Skeletal muscle satellite cell (primary cell): ENCODE measurements at regions not wholly inside any gene's neighbourhood (a gene's known extent, or its start where the extent isn't known, plus 50 kb on each side); places are given as distances from the start of the nearest gene placed in this dataset.

ENCODE experiments used
- H3K27me3 ChIP-seq: 2 replicates; pipeline ENCODE4 v1.7.0; 2013; ENCODE audit warnings: low read length; ENCODE audit not compliant: control insufficient read depth, insufficient read depth
- H3K36me3 ChIP-seq: 2 replicates; pipeline ENCODE4 v1.7.0; 2013; ENCODE audit warnings: mild to moderate bottlenecking, control low read depth, low read length; ENCODE audit not compliant: insufficient read depth
- H3K4me1 ChIP-seq: 2 replicates; pipeline ENCODE4 v1.7.0; 2013; ENCODE audit warnings: low read length; ENCODE audit not compliant: control insufficient read depth, insufficient read depth
- H3K4me2 ChIP-seq: 2 replicates; pipeline ENCODE4 v1.7.0; 2013; ENCODE audit warnings: mild to moderate bottlenecking, low read length
- H3K4me3 ChIP-seq: 2 replicates; pipeline ENCODE4 v1.7.0; 2013; ENCODE audit warnings: low read length
- H3K9ac ChIP-seq: 2 replicates; pipeline ENCODE4 v1.7.0; 2013; ENCODE audit warnings: mild to moderate bottlenecking, low read depth, low read length, moderate library complexity
- H3K9me3 ChIP-seq: replicated peaks from 2 replicates; pipeline ENCODE4 v1.7.0; 2013; ENCODE audit warnings: mild to moderate bottlenecking, control low read depth, low read length

DNA sequence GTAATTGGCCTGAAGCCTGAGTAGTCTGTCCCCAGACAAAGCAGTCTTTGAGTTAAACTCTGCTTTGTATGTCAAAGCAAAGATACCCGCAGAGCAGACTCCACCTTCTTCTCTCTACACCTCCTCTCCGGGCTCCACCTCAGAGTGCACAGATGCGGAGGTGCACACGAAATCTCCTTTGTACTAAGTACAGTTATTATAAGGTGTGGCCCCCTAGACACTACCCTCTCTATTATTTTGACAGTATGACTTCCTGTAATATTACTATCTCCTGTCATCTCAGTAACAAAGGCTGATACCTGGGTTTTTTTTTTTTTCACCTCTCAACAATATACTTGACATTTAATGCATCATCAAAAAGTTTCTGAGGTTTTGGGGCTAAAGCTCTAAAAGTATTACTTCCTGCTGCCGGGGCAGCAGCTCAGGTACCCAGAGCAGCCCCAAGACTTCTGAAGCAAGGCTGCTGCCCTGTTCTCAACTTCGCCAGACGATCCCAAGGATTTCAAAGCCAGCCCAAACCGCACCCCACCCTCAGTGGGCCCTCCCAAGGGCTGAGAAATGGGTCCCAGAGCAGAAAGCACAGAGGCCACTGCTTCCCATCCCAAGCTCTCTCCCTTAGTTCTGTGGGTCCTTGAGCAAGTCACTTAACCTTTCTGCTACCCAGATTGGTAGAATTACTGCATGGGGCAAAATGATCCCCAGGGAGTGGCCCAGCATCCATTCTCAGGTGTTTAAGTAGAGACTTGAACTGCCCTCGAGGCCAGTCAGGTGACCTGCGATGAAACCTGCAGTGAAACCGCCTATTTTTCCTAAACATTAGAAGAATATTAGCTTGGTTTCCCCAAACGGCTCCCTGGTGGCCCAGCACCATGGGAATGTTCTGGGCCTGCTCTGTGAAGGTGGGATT is 180.6 kb downstream of the FOXO1 start:
- no peaks in the 10 kb centered on the region for H3K36me3 ChIP-seq
- no peaks in the 10 kb centered on the region for H3K9me3 ChIP-seq
- no peak overlapping the region for H3K4me2 ChIP-seq
- H3K27me3 ChIP-seq, result no peaks in the 10 kb centered on the region
- no peak overlapping the region for H3K4me3 ChIP-seq
- peaks cover 12% of the 10 kb centered on the region for H3K4me1 ChIP-seq
- H3K9ac ChIP-seq, result no peak overlapping the region

DNA sequence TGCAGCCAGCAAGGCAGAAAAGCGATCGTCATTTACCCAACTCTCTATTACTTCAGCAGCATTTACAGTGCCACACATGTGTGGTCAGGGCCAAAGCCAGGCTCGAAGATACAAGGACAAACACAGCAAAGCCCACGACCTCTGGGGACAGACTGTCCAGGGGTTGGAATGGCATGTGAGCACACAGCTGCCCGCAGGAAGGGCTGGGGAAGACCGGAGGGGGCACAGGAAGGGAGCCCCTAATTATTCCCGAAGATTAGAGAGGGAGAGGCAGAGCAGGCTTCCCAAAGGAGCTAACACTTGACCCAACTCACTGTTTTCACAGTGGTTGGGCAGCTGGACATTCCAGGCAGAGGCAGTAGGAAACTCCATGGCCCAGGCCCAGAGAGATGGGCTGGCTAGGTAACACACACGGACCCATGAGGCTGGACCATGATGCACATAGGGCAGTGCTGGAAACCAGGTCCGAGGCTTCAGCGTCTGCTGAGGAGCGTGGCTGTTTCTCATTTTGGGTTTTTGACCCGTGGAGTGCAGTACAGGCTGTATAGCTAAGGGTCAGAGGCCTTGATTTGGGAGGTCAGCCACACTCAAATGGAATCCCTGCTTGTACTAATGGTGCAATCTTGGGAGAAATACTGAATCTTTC is 179.8 kb downstream of the FOXO1 start:
- Histone ChIP-seq H3K4me2 (no peak overlapping the region), H3K4me3 (no peak overlapping the region), H3K9me3 (no peaks in the 10 kb centered on the region), H3K27me3 (peaks cover 4% of the 10 kb centered on the region), H3K36me3 (no peaks in the 10 kb centered on the region), H3K9ac (no peak overlapping the region), H3K4me1 (peaks cover 12% of the 10 kb centered on the region)

DNA sequence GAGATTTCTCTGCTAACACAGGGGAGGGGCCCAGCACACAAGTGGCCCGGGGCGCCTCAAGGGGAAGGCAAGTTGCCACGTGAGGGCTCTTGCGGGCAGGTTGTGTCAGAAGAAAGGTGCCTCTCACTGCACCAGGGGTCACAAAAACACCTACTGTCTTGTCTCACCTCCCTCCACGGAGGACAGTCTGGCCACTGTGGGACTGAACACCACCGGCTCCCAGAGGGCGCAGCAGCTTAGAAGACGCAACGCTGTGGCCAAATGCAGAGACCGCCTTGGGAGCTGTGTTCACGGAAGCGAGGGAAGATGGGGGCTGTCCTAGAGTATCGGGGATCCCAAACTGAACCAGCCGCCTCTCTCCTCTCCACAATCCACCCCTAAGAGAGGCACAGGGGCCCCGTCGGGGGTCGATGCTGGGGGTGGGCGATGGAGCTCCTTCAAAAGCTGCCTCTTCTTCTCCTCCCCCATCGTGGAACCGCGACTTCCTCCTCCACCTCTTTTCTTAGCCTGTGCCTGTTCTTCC is 177.5 kb downstream of the FOXO1 start:
- no peaks in the 10 kb centered on the region for H3K36me3 ChIP-seq
- H3K9me3 ChIP-seq, result no peaks in the 10 kb centered on the region
- no peak overlapping the region for H3K4me3 ChIP-seq
- H3K27me3 ChIP-seq, result peaks cover 11% of the 10 kb centered on the region
- H3K9ac ChIP-seq, result no peak overlapping the region
- peaks cover 6% of the 10 kb centered on the region for H3K4me1 ChIP-seq
- H3K4me2 ChIP-seq, result no peak overlapping the region

DNA sequence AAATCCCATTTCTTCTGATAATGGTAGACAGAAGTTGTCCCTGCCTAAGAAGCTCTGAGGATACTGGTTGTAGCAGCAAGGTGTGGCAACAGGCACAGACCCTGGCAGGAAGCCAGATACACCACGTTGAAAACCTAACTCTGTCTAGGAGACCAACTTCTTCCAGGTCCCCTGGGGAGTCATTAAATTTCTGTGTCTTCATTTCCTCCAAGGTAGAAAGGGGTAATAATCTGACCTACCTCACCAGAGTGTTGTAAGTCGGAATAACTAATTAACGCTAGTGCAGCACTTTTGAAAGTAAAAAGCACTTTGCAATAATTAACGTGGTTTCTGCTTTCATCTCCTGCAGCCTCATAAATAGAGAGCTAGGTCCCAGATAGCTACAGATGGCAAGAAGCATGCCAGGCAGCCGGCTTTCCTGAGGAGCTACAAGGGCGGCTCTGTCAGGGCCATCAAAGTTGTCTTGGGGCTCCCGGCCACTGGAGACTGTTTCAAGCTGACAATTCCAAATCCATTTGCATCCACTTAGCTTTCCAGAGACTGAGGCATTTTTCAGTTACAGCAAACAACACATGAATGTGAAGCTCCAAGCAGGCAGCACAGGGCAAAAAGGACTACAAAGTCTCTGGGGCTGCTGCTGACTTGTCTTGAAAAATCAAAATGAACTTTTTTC is 176.2 kb downstream of the FOXO1 start:
- Histone ChIP-seq H3K4me2 (no peak overlapping the region), H3K4me3 (no peak overlapping the region), H3K36me3 (no peaks in the 10 kb centered on the region), H3K27me3 (peaks cover 11% of the 10 kb centered on the region), H3K9ac (no peak overlapping the region), H3K9me3 (no peaks in the 10 kb centered on the region), H3K4me1 (no peaks in the 10 kb centered on the region)

DNA sequence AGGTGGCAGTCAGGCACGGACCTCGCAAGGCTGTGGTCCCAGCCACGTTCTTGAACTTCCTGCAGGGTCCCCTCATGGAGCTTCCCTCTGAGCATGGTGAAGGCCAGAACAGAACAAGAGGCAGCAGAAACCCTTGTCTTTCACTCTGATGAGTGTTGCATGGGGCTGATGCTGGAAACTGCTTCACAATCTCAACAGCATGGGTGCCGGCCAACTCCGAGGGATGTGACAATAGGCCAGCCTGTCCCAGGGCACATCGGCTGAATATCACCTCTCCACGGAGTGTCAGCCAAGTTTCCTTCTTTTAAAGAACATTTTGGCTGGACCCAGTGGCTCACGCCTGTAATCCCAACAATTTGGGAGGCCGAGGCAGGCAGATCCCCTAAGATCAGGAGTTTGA is 173.9 kb downstream of the FOXO1 start:
- H3K4me1 ChIP-seq, result peaks cover 6% of the 10 kb centered on the region
- H3K9ac ChIP-seq, result no peak overlapping the region
- H3K4me3 ChIP-seq, result no peak overlapping the region
- H3K27me3 ChIP-seq, result peaks cover 11% of the 10 kb centered on the region
- no peaks in the 10 kb centered on the region for H3K36me3 ChIP-seq
- H3K9me3 ChIP-seq, result no peaks in the 10 kb centered on the region
- H3K4me2 ChIP-seq, result no peak overlapping the region

DNA sequence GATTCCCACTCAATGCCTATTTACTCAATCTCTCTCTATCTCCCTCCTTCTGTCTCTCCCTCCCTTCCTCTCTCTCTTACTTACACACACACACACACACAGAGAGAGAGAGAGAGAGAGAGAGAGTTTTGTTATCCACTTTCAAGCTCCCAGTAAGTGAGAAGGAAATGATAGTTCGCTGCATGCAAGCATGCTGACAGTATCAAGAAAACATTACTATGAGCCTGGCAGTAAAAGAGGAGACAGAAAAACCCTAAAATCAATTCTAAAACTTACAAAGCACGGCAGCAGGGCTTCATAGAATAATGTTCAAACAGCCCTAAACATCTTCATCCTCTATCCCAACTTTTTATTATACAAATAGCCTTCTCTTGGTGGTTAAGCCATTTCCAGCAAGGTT is 171.9 kb downstream of the FOXO1 start:
- H3K4me2 ChIP-seq, result no peak overlapping the region
- no peaks in the 10 kb centered on the region for H3K36me3 ChIP-seq
- no peak overlapping the region for H3K9ac ChIP-seq
- peaks cover 6% of the 10 kb centered on the region for H3K4me1 ChIP-seq
- no peaks in the 10 kb centered on the region for H3K9me3 ChIP-seq
- H3K4me3 ChIP-seq, result no peak overlapping the region
- H3K27me3 ChIP-seq, result peaks cover 11% of the 10 kb centered on the region

DNA sequence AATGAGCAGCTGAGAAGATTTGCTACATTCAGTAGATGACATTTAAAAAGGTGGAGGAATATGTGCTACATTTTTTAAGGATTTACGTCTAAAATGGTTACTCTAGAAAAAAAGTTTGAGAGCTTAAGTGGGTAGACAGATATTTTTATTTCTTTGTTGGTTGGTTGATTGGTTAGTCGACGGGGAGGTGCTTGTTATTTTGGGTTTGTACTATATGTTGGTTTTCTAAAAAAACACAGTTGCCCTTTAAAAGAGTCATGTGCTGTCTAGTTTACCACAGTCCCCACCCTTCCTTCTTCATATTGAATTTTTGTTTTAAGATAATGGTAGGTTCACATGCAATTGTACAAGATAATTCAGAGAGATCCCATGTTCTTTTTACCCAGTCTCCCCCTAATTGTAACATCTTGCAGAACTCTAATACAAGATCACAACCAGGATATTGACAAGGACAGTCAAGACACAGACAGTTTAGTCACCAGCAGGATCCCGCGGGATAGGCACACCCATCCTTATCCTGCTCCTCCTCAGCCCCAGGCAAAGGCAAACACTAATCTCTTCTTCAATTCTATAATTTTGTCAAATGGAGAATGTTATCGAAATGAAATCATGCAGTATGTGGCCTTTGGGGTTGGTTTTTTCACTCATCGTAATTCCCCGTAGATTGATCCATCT is 171.4 kb downstream of the FOXO1 start:
- H3K36me3 ChIP-seq, result no peaks in the 10 kb centered on the region
- H3K27me3 ChIP-seq, result peaks cover 11% of the 10 kb centered on the region
- H3K9ac ChIP-seq, result no peak overlapping the region
- peaks cover 6% of the 10 kb centered on the region for H3K4me1 ChIP-seq
- no peak overlapping the region for H3K4me3 ChIP-seq
- no peak overlapping the region for H3K4me2 ChIP-seq
- H3K9me3 ChIP-seq, result no peaks in the 10 kb centered on the region

DNA sequence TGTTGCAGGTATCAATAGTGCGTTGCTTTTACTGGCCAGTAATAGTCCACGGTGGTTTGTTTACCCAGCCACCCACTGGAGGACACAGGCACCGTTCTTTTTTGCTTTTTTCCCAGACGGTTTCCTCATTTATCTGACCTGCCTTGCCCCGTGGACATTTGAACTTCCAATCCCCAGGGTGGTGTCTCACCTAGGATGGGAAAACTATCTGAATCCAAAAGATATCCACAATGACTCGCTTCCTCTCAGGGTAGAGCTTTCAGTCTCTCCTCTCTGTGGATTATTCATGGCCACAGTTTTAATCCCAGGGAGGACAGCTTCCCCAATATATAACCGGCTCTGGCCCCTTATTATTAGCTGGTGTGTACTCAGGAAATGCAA is 170.8 kb downstream of the FOXO1 start:
- Histone ChIP-seq H3K36me3 (no peaks in the 10 kb centered on the region), H3K27me3 (peaks cover 11% of the 10 kb centered on the region), H3K9me3 (no peaks in the 10 kb centered on the region), H3K4me2 (no peak overlapping the region), H3K4me3 (no peak overlapping the region), H3K4me1 (peaks cover 6% of the 10 kb centered on the region), H3K9ac (no peak overlapping the region)

DNA sequence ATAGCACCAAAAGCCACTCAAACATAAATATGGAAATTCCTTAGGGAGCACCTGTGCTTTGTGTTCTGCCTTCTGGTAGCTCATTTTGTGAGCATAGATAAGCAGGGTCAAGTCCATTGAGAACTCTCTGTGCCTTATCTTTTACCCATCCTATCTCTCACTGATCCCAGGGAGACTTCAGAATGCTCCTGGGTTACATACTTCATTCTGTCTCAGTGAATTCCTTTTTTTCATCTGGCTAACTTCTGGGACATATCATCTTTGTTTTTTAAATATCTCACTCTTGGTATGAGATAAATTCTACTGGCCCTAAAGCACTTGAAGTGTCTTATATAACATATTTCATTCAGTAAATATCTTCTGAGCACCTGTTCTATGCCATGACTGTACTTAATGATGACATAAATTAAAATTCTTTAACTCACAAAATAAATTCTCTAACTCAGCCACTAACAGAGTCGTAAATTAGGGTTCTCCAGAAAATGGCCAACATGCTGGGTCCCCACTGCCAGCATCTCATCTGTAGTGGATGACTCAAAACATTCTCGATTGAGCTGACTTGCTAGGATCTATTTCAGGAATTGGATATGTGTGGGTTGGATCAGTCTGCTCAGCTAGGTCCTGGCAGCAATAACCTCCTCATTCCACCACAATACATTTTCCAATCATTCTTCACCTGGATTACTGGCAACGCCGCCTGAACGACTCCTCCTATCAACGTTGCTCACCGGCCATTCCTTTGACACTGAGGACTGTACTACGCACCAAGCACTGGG is 170.2 kb downstream of the FOXO1 start:
- no peaks in the 10 kb centered on the region for H3K9me3 ChIP-seq
- H3K9ac ChIP-seq, result no peak overlapping the region
- peaks cover 6% of the 10 kb centered on the region for H3K4me1 ChIP-seq
- no peak overlapping the region for H3K4me2 ChIP-seq
- no peaks in the 10 kb centered on the region for H3K36me3 ChIP-seq
- H3K4me3 ChIP-seq, result no peak overlapping the region
- peaks cover 11% of the 10 kb centered on the region for H3K27me3 ChIP-seq

DNA sequence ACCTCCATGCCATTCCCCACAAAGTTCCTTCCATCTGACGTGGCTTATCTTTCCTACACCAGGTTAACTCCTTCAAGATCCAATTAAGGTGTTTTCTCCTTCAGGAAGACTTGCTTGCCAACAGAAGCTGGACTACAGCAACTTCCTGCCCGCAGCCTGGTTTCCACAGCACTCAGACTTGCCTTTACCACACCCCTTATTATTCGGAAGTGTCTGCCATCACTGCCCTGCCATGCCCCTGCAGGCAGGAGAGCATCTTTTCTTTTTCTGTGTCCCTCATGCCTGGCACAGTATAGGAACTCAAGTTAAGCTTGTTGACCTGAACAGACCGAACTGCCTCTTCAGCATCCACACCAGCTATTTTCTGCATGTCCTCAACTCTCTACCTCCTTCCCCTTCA is 168.0 kb downstream of the FOXO1 start:
- no peak overlapping the region for H3K9ac ChIP-seq
- H3K27me3 ChIP-seq, result no peaks in the 10 kb centered on the region
- H3K4me2 ChIP-seq, result no peak overlapping the region
- peaks cover 20% of the 10 kb centered on the region for H3K4me1 ChIP-seq
- H3K4me3 ChIP-seq, result no peak overlapping the region
- no peaks in the 10 kb centered on the region for H3K9me3 ChIP-seq
- no peaks in the 10 kb centered on the region for H3K36me3 ChIP-seq
